GM18867 (cell line): ENCODE measurements at regions not wholly inside any gene's neighbourhood (a gene's known extent, or its start where the extent isn't known, plus 50 kb on each side); places are given as distances from the start of the nearest gene placed in this dataset.

Experiments
- ATAC-seq: cut with Tn5 transposase; IDR thresholded peaks from one replicate; pipeline ENCODE4 v1.9.1; 2021; ENCODE audit warnings: mild to moderate bottlenecking, moderate library complexity; ENCODE audit not compliant: unreplicated experiment

DNA sequence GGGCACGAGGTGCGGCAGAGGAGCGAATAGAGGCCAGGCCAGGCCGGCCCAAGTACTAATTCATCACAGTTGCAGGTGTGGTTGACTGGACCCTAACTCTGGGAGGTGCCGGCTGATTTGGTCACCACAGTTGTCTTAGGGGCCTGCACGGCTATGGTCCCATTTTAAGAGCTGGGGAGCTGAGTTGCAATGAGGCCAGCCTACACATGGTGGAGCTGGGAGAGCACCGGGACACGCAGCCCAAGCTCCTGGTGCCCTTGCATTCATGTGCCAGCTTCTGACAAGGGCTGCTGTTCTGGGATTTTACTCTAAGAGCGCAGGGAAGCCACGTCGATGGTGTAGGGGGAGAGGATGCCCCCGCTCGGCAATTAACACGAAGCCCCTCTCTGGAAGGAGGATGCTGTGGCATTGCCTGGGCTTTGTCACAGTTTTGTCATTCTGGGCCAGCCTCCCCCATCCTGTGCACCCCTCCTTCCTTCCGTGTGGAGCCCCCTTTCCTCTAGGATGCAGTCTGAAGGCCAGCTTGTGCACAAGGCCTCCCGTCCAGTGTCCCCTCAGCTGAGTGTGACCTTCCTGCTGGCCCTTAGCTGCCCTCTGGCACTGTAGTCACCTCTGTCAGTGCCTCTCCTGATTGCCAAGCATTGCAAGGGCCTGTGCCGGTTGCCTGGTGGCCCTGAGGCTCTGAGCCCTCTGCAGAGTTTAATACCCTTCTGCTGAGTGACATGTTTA is 109.4 kb upstream of the C1QTNF9B start:
- no peak for ATAC-seq

- no peak for ATAC-seq
These were observed 110.8 kb upstream of the C1QTNF9B start for GRCh38 chr13:24007979-24008620.

DNA sequence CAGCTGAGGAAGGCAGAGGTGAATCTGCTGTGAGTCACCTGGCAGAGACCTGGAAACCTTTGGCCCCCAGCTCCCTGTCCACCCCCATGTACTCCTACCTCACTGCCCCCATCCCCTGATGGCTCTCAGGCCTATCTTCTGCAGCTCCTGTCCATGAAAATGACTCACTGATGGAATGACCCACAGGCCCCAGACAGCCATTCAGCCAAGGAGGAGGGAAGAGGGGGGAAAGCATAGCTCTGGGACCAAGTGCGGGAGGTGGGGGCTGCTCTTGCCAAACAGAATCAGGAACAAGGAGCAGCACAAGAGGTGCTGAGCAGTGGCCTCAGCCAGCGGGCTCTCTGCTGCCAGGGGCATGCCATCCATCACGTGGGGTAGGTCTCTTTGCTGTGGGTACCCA is 111.4 kb upstream of the C1QTNF9B start:
- no peak for ATAC-seq

DNA sequence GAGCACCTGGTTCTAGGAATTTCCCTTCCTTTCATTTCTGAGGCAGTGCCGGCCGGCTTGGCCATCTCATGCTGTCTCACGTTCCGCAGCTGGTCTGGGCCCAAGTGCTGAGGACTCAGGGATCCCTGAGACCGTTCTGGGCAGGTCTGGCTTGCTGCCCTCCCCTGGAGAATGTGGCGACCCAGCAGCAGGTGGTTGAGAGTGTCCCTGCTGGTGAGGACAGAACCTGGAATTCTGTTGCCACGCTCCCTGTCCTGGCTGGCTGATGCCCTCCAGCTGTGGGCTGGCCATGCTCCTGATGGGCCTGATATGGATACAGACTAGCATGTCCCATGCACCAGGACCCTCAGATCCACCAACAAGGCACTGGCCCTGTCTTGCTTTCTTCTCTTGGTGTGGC is 114.0 kb upstream of the C1QTNF9B start:
- ATAC-seq: no peak

DNA sequence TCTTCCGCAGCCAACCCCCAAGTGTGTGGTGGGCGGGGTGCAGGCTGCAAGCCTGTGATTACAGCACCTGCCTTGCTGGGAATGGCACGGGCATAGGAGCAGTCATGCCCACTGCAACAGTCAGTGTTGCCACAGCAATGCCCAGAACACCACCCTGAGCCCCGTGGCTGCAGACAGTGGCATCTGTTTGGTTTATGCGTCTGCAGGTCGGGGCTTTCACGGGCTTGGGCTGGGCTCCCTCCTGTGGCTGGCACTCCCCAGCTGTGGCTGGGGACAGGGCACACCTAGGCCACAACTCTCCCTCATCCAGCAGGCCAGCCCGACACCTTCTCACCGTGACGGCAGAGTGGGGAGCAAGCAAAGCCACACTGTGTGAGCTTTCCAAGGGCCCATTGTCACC is 115.3 kb upstream of the C1QTNF9B start:
- no peak for ATAC-seq

DNA sequence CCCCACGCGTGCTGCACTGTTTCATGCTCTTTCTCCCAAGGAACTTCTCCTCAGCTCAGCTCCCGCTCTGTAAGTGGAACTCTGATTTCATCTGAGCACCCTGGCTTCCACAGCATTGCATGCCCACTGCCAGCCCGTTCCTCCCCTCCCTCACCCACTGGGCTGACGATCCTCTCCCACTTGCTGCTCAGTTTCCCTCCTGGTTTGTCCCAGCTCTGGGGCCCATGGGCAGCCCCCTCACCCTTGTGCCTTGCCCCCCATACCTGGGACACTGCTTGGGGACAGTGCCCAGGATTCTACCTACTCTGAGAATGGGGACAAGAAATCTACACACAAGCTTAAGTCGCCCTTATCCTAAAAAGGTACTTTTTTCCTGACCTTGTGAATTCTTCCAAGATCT is 115.9 kb upstream of the C1QTNF9B start:
- ATAC-seq: no peak

- ATAC-seq: no peak
These were observed 118.7 kb upstream of the C1QTNF9B start for GRCh38 chr13:24016046-24016445.

GRCh38 chr13:24022568-24022967 is 125.3 kb upstream of the C1QTNF9B start:
- ATAC-seq: no peak

DNA sequence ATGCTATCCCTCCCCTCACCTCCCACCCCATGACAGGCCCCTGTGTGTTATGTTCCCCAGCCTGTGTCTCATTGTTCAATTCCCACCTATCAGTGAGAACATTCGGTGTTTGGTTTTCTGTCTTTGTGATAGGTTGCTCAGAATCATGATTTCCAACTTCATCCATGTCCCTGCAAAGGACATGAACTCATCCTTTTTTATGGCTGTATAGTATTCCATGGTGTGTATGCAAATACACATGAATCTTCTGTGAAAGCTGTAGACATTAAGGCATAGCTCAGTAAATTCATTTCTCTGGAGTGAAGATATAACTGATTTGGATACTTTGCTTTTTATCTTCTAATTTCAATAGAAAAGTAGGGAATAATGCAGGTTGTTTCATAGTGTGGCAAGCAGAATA is 125.8 kb upstream of the C1QTNF9B start:
- no peak for ATAC-seq

GRCh38 chr13:24027494-24027893 is 130.2 kb upstream of the C1QTNF9B start:
- no peak for ATAC-seq

GRCh38 chr13:24032252-24032651 is 128.3 kb upstream of the SPATA13 start:
- no peak for ATAC-seq

DNA sequence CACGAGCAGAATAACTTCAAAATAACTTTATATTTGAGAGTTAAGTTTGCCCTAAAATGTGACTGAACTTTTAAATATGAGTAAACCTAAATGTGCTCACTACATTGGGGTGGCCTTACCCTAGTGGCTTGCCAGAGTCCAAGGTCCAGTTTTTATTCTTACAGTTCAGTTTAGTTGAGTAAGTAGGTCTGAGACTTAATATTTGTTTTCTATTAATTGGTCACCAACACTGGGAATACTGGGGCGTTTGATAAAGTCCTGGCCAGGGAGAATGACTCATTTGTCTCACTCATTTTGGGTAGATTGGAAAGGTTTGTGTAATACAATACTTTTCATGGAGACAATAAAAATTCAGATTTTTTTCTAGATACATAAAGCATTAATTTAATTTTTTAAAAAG is 127.8 kb upstream of the SPATA13 start:
- ATAC-seq: no peak

DNA sequence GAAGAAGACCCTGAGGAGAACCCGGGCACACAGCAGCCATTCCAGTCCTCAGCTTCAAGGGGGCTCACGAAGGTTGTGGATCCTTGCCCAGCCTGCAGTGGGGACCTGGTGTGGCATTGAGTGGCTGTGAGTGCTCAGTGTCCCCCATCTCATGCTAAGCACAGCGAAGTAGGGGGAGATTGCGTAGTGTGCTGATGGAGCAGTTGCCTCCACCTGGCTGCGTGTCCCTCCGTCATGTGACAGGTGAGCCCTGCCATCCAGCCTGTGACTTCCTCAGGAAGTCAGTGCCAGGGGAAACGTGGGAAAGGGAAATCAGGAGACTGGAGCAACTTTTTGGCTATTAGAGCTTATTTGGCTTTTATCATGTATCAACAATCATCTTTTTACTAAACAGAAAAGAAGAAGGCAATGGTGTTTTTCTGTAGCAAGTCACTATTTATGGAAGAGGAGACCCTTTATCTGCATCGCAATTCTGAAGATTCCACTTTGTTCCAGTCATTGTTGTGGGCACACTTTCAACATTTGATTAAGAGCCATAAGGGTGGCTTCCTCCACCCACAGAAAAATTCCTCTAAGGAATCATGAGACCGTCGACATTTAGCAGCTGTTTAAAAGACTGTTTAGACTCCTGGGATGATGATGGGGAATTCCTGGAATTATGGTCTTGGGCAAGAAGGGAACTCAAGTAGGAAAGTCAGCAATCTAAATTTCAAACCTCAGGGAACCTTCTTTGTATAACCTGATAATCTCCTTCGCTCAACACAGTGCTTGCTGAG is 126.8 kb upstream of the SPATA13 start:
- ATAC-seq: no peak

DNA sequence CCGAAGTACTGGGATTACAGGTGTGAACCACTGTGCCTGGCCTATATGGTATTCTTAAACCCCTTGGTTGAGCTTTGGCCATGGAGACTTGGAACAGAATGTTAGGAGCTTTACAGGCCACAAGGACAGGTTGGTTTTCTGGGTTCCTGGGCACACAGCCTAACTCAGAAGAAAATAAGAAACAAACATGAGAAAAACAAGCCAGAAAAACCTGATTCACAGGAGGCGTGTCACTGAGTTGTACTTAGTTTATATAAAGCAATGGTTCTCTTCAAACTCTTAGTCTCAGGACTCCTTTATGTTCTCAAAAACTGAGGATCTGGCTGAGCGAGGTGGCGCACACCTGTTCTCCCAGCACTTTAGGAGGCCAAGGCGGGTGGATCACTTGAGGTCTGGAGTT is 125.1 kb upstream of the SPATA13 start:
- no peak for ATAC-seq

DNA sequence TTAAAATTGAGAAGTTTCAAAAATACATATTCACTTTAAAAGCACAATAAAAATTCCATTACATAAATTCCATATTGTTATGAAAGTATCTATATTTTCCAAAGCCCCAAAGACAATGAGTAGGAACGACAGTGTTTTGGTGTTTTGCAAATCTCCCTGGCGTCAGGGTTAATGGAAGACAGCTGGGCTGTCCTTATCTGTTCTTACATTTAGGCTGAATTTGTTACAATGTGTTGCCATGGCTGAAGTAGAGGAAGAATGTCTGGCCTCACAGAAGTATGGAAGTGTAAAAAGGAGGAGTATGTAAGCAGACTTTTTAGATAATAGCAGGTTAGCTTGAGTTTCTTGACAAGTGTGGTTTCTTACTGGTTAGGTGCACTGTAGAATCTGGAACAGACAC is 124.4 kb upstream of the SPATA13 start:
- ATAC-seq: no peak

DNA sequence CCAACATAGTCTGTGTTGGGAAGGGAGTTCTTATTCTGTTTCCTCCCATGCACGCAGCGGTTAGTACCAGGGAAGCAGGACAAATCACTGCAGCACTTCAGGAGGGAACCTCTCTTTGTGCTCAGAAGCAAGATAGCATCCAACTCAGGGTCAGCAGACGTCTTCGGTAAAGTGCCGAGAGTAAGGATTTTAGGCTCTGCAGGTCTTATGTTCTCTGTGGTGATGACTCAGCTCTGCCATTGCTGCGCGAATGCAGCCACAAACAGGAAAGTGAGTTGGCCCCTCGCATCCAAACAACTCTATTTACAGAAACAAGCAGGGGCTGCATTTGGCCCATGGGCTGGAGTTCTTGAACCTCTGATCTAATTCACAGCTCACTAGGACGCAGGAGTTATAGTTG is 122.1 kb upstream of the SPATA13 start:
- ATAC-seq: no peak

- no peak for ATAC-seq
These were observed 121.6 kb upstream of the SPATA13 start for GRCh38 chr13:24038841-24039330.

DNA sequence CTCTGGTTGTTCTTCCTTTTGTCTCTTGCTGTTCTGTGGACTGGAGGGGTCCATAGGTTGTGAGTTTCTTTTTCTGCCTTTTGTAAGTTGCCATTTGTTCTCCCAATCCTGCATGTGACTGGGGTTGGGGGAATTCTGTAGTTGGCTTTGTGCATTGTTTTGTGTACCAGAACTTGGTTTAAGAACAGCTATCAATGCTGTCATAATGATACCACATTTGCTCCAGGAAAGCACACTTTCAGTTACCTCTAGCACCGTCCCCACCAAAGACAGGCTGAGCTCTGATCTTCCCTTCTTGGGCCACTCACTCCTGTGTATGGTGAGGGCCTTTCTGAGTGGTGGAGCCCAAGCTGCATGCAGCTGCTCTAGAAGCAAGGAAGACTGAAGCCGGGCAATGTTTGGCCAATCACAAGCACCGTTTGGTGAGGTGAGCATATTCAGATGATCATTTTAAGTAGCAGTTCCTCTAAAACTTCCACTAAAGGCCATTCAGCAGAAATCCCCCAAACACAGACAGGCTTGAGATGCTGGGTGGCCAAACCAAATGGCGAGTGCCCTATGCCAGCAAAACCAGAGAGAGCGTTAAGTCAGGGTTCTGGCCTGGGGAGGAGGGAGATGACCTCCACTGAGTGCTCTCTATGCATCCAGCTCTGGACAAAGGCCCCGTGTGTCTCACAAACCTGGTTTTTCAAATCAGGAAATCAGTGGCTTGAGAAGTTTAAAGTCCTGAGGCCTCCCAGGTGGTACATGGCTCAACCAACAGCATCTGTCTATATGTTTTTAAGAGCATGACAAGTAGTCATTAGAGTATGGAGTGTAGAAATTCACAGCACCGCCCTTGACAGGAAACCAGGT is 120.7 kb upstream of the SPATA13 start:
- no peak for ATAC-seq

GRCh38 chr13:24040835-24041234 is 119.7 kb upstream of the SPATA13 start:
- ATAC-seq: no peak

- no peak for ATAC-seq
These were observed 118.8 kb upstream of the SPATA13 start for GRCh38 chr13:24041651-24042225.
